GM12872 (cell line): ENCODE measurements at regions not wholly inside any gene's neighbourhood (a gene's known extent, or its start where the extent isn't known, plus 50 kb on each side); places are given as distances from the start of the nearest gene placed in this dataset.

Experiments
- TF ChIP-seq, protein P1 (sequence below): IDR thresholded peaks from 3 replicates; pipeline ENCODE4 v1.5.1; 2011; ENCODE audit warnings: low read depth, mild to moderate bottlenecking, low read length, moderate library complexity; ENCODE audit not compliant: insufficient read depth

- TF ChIP-seq, protein P1, sequence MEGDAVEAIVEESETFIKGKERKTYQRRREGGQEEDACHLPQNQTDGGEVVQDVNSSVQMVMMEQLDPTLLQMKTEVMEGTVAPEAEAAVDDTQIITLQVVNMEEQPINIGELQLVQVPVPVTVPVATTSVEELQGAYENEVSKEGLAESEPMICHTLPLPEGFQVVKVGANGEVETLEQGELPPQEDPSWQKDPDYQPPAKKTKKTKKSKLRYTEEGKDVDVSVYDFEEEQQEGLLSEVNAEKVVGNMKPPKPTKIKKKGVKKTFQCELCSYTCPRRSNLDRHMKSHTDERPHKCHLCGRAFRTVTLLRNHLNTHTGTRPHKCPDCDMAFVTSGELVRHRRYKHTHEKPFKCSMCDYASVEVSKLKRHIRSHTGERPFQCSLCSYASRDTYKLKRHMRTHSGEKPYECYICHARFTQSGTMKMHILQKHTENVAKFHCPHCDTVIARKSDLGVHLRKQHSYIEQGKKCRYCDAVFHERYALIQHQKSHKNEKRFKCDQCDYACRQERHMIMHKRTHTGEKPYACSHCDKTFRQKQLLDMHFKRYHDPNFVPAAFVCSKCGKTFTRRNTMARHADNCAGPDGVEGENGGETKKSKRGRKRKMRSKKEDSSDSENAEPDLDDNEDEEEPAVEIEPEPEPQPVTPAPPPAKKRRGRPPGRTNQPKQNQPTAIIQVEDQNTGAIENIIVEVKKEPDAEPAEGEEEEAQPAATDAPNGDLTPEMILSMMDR: no peak
Measured at GRCh38 chr20:2227861-2228260, 67.9 kb upstream of the TGM3 start.

- TF ChIP-seq, protein P1: no peak
Measured at GRCh38 chr20:2228926-2229325, 66.9 kb upstream of the TGM3 start.

DNA sequence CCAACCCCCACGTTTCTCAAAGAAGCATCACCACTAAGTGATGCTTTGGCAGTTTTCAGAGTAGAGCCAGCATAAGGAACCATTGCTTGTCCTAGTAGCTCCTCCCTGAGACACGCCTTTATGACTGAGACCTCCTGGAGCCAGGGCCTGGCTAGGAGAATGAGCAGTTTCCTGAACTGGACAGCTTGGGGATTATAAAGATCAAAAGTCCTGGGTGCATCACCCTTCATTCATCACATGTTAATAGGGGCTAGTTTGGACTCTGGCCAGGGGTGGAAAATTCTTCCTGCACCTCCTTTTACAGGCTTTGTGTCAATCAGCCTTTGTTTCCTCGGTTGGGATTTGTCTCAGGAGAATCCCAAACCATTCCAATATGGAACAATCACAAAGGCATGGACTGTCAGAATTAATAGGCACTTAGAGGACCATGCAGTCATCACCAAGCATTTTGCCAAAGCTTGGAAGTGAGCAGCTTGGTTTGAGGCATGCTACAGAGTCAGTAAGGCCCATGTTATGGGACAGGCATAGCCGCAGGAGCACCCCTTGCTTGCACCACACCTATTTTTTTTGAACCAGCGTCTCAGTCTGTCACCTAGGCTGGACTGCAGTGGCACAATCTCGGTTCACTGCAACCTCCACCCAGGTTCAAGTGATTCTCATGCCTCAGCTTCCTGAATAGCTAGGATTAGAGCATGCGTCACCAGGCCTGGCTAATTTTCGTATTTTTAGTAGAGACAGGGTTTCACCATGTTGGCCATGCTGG lies 64.9 kb upstream of the TGM3 start:
- TF ChIP-seq, protein P1: no peak

DNA sequence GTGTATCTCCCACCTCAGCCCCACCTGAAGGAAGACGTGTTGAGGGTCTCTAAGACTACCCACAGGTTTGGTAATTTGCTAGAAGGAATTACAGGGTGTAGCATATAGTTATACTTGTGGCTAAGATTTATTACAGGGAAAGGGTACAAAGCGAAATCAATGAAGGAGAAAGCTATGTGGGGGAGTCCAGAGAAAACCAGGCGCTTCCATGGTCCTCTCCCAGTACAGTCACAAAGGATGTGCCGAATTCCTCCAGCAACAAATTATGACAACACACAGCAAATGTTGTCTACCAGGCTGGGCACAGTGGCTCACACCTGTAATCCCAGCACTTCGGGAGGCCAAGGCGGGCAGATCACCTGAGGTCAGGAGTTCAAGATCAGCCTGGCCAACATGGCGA lies 64.1 kb upstream of the TGM3 start:
- TF ChIP-seq, protein P1: no peak

GRCh38 chr20:2234598-2235191 lies 61.1 kb upstream of the TGM3 start:
- TF ChIP-seq, protein P1: no peak

GRCh38 chr20:2236256-2236655 lies 59.5 kb upstream of the TGM3 start:
- TF ChIP-seq, protein P1: no peak

DNA sequence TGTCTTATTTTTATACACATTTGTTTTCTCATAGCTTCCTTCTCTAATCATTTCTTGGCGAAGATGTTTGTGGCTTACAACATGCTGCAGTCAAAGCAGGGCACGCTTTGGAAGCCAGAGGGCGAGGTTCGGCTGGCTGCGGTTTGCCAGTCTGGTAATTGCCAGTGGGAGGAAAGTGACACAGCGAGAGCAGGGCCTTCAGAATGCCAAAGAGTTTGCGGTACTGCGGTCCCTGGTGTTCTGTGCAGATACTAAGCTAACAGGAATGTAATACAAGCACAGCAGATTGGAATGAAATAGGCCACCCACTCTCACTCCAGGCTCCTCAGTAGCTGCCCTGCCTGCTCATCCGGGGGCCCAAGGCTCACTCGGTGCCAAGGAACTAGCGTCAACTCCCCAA lies 58.7 kb upstream of the TGM3 start:
- TF ChIP-seq, protein P1: no peak
